Osteoblast (primary cell): ENCODE measurements at regions not wholly inside any gene's neighbourhood (a gene's known extent, or its start where the extent isn't known, plus 50 kb on each side); places are given as distances from the start of the nearest gene placed in this dataset.

Experiments
- DNase-seq: peaks from one replicate; pipeline ENCODE4 v3.0.0; 2011; ENCODE audit warnings: low spot score, mixed read lengths; ENCODE audit not compliant: insufficient read length; ENCODE audit errors: missing footprints
- H2AFZ ChIP-seq: 2 replicates; pipeline ENCODE4 v1.6.0; 2011; ENCODE audit warnings: mild to moderate bottlenecking, low read length
- H3K27ac ChIP-seq: 2 replicates; pipeline ENCODE4 v1.5.1; 2011; ENCODE audit warnings: mild to moderate bottlenecking, low read depth, low read length, moderate library complexity
- H3K27me3 ChIP-seq: 2 replicates; pipeline ENCODE4 v1.6.0; 2012; ENCODE audit warnings: mild to moderate bottlenecking, control low read depth, inconsistent platforms, low read length, moderate library complexity; ENCODE audit not compliant: insufficient read depth
- H3K36me3 ChIP-seq: 2 replicates; pipeline ENCODE4 v1.5.1; 2011; ENCODE audit warnings: mild to moderate bottlenecking, low read length, control low read depth, moderate library complexity; ENCODE audit not compliant: insufficient read depth
- H3K4me1 ChIP-seq: 2 replicates; pipeline ENCODE4 v1.5.1; 2011; ENCODE audit warnings: mild to moderate bottlenecking, low read length, control low read depth, moderate library complexity; ENCODE audit not compliant: insufficient read depth
- H3K4me2 ChIP-seq: 2 replicates; pipeline ENCODE4 v1.6.0; 2011; ENCODE audit warnings: mild to moderate bottlenecking, low read length; ENCODE audit not compliant: insufficient read depth
- H3K4me3 ChIP-seq: fragments of 200-600 bp; sonication (generic); 3 replicates; pipeline ENCODE4 v1.5.1; 2012; ENCODE audit warnings: mild to moderate bottlenecking, low read length, inconsistent platforms; ENCODE audit not compliant: insufficient read depth
- H3K79me2 ChIP-seq: 2 replicates; pipeline ENCODE4 v1.6.0; 2012; ENCODE audit warnings: mild to moderate bottlenecking, low read length, control low read depth, inconsistent platforms; ENCODE audit not compliant: insufficient read depth
- H3K9me3 ChIP-seq: 2 replicates; pipeline ENCODE4 v1.5.1; 2011; ENCODE audit warnings: low read depth, low read length, control low read depth
- H4K20me1 ChIP-seq: 2 replicates; pipeline ENCODE4 v1.6.0; 2012; ENCODE audit warnings: mild to moderate bottlenecking, low read length, control low read depth; ENCODE audit not compliant: insufficient read depth
- CTCF ChIP-seq: IDR thresholded peaks from 2 replicates; pipeline ENCODE4 v1.5.1; 2011; ENCODE audit warnings: mild to moderate bottlenecking, low read depth, low read length, moderate library complexity; ENCODE audit errors: extremely low read depth

GRCh38 chr10:3478632-3479240 is 306.2 kb upstream of the PITRM1 start:
- H3K9me3 ChIP-seq: no peaks in the 10 kb centered on the region
- no peaks in the 10 kb centered on the region for H3K27me3 ChIP-seq
- H3K79me2 ChIP-seq: no peaks in the 10 kb centered on the region
- no peak for TF ChIP-seq CTCF
- no peak overlapping the region for H2AFZ ChIP-seq
- H4K20me1 ChIP-seq: no peaks in the 10 kb centered on the region
- peaks cover 5% of the 10 kb centered on the region for H3K4me1 ChIP-seq
- no peak overlapping the region for H3K4me3 ChIP-seq
- H3K36me3 ChIP-seq: no peaks in the 10 kb centered on the region
- H3K4me2 ChIP-seq: no peak overlapping the region
- no peak overlapping the region for H3K27ac ChIP-seq
- no peak for DNase-seq

- Histone ChIP-seq H3K27ac (no peak overlapping the region), H3K79me2 (no peaks in the 10 kb centered on the region), H2AFZ (no peak overlapping the region), H4K20me1 (no peaks in the 10 kb centered on the region), H3K4me2 (no peak overlapping the region), H3K9me3 (no peaks in the 10 kb centered on the region), H3K27me3 (no peaks in the 10 kb centered on the region), H3K4me1 (peaks cover 5% of the 10 kb centered on the region), H3K36me3 (no peaks in the 10 kb centered on the region), H3K4me3 (no peak overlapping the region)
- no peak for DNase-seq
- TF ChIP-seq CTCF: no peak
These were observed 305.6 kb upstream of the PITRM1 start for GRCh38 chr10:3478153-3478552.

- no peak for DNase-seq
- H3K79me2 ChIP-seq: no peaks in the 10 kb centered on the region
- H3K27me3 ChIP-seq: no peaks in the 10 kb centered on the region
- H4K20me1 ChIP-seq: no peaks in the 10 kb centered on the region
- H3K36me3 ChIP-seq: no peaks in the 10 kb centered on the region
- H3K9me3 ChIP-seq: no peaks in the 10 kb centered on the region
- no peak overlapping the region for H2AFZ ChIP-seq
- TF ChIP-seq CTCF: no peak
- peaks cover 7% of the 10 kb centered on the region for H3K4me1 ChIP-seq
- H3K27ac ChIP-seq: no peak overlapping the region
- H3K4me2 ChIP-seq: no peak overlapping the region
- no peak overlapping the region for H3K4me3 ChIP-seq
These were observed 305.1 kb upstream of the PITRM1 start for GRCh38 chr10:3477683-3478082.

- peak; percentile 15 for TF ChIP-seq CTCF
- H3K79me2 ChIP-seq: no peaks in the 10 kb centered on the region
- H3K4me1 ChIP-seq: peaks cover 12% of the 10 kb centered on the region
- no peak overlapping the region for H3K27ac ChIP-seq
- DNase-seq: no peak
- H3K27me3 ChIP-seq: no peaks in the 10 kb centered on the region
- no peaks in the 10 kb centered on the region for H3K9me3 ChIP-seq
- H3K36me3 ChIP-seq: no peaks in the 10 kb centered on the region
- H2AFZ ChIP-seq: no peak overlapping the region
- H3K4me2 ChIP-seq: no peak overlapping the region
- no peaks in the 10 kb centered on the region for H4K20me1 ChIP-seq
- no peak overlapping the region for H3K4me3 ChIP-seq
These were observed 304.3 kb upstream of the PITRM1 start for GRCh38 chr10:3476640-3477448.
